ENCODE measurements at regions not wholly inside any gene's neighbourhood (a gene's known extent, or its start where the extent isn't known, plus 50 kb on each side); places are given as distances from the start of the nearest gene placed in this dataset.
"Not testable (repeated sequence)": the region's sequence is repeated elsewhere in the genome, so short reads cannot be mapped to it uniquely, and the experiment has no call there.

DNA sequence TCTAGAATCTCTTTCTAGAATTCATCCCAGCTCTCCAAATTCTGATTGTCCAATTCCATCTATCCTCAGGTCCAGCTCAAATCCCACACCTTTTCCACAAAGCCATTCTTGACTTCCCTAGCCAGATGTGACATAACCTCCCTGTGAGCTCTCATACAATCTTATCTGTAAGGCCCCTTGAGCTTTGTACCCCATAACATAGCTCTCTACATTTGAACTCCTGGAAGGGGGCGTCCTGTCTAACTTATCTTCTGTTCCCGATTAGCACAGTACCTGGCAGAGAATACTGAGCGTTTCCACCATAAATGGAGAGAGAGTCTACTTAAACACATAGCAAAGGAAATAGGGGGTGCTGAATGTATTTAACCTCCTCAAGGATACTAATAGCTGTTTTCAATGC is 251.6 kb upstream of the RGMB start:
- no peak for DNase-seq

DNA sequence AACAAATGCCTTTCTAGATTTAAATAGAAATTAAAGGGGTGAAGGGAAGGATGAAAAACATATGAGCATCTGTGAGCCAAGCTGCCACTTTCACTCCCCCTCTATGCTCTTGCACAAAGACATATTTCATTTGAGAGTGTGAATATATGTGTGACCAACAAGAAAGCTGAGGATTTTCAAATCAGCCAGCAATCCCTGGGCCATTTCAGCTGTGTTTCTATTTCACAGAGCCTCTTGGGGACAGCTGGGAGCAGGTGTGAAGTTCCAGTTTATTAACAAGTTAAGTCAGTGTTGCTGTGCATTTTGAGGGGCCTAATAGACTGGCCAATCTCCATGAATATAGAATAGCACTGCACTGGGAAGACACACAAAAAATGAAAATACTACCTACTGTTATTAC is 248.7 kb upstream of the RGMB start:
- DNase-seq = no peak

DNA sequence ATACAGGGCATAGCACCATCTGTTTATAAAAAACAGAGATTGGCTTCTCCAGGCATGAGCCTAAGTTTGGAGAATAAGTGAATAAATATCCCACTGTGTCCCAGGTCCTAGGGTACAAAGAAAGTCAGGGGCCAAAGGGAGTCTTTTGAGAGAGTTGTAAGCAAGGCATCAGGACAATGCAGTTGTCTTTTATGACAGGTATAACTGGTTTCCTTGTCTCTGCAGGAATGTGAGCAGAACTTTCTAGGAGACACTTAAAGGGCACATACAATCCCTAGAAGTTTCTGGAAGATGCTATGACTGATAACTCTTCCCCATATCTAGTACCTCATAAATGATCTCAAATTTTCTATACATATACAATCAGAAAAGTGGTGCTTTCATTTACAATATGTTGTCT is 245.6 kb upstream of the RGMB start:
- no peak for DNase-seq

DNA sequence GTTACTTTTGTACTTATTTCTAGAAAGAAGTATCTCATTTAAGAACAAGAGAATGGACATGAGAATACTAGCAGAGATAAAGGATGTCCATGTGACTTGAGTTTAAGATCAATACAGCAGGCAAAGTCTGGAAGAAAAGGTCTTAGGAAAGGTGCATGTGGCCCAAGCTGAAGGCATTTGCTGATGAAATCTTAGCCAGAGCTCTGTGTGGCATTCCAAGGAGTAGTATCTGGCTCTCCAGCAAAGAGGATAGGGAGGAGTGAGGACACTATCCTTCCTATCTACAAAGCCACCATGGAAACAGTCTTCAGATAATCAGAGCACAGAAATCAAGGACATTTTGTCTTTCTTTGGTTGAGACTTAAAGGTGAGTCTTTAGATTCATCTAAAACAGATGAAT is 244.1 kb upstream of the RGMB start:
- DNase-seq = no peak

DNA sequence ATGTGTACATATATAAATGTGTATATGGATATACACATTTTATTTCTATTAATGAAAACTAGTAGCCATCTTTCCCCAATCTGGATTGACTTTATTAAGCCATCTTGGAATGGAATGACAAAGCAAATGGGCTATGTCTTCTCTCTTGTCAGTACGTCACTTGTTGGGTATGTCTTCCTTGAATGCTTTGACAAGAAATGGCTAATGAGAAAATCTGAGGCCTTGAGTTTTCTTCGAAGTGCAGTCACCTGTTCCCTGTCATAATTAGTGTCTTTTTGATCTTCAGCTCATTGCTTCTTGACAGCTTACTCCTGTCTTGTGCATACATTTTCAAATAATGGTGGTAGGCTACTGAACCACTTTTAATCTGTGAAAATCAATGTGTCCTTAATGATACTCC is 243.2 kb upstream of the RGMB start:
- no peak for DNase-seq

DNA sequence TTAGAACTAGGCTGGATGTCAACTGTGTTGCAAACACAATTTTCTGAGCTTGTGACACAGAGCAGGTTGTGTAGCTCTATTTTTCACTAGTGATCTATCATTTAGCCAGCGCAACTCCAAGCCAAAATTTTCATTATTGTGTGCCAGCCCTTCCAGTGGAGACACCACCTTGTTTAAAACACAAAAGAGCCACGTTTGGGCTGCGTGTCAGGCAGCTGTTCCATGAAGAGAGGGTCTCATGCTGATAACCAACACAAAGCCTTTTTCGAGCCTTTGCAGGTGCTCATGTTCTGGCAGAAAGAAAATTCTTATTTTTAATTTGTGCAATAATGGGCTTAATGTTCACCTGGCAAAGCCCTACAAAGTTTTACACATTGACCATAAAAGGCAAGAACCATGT is 237.6 kb upstream of the RGMB start:
- no peak for DNase-seq

DNA sequence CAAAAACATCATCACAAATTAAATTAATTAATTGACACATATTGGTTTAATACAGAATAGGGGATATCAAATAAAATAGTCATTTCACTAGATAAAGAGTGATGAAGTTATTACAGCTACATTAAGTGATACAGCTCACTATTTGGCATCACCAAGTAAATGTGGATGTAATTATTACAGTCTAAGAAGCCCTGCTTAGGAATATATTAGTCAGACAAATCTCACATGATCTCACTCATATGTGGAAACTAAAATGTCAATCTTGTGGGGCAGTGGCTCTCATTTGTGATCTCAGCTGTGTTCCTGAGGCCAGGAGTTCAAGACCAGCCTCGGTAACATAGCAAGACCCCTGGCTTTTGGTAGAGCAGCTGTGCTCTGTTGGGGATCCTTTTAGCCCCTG is 233.4 kb upstream of the RGMB start:
- DNase-seq = no peak

DNA sequence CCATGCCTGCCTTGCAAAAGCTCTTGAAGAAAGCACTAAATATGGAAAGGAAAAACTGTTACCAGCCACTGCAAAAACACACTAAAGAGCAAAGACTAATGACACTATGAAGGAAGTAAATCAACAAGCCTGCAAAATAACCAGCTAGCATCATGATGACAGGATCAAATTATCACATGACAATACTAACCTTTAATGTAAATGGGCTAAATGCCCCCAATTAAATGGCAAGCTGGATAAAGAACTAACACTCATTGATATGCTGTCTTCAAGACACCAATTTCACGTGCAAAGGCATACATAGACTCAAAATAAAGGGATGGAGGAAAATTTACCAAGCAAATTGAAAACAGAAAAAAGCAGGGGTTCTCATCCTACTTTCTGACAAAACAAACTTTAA is 231.8 kb upstream of the RGMB start:
- DNase-seq = no peak

DNA sequence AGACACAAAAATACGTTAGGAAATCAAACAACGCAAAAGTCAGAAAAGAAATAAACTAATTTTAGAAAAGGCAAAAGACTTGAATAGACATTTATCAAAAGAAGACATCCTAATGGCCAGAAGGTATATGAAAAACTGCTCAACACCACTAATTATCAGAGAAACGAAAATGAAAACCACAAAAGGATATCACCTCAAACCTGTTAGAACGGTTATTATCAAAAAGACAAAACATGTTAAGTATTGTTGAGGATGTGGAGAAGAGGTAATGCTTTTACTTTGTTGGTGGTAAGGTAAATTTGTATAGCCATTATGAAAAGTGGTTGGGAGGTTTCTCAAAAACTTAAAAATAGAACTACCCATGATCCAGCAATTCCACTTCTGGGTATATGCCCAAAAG is 230.0 kb upstream of the RGMB start:
- DNase-seq = no peak

DNA sequence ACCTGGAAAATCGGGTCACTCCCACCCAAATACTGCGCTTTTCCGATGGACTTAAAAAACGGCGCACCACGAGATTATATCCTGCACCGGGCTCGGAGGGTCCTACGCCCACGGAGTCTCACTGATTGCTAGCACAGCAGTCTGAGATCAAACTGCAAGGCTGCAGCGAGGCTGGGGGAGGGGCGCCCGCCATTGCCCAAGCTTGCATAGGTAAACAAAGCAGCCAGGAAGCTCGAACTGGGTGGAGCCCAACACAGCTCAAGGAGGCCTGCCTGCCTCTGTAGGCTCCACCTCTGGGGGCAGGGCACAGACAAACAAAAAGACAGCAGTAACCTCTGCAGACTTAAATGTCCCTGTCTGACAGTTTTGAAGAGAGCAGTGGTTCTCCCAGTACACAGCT is 226.5 kb upstream of the RGMB start:
- not testable (repeated sequence) for DNase-seq

DNA sequence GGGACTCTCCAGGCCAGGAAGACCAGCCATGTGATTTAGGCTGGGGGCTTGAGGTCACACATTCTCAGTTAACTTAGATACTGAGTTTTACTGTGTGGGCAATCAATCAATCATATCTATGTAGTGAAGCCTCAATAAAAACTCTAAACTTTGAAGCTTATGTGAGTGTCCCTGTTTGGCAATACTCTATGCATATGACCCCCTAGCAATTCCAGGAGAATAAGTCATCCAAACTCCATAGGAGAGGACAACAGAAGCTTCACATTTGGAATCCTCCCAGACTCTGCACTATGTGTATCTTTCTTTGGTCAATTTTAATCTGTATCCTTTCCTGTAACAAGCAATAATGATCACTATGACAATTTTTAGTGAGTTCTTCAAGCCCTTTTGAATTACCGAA is 216.8 kb upstream of the RGMB start:
- DNase-seq = no peak

DNA sequence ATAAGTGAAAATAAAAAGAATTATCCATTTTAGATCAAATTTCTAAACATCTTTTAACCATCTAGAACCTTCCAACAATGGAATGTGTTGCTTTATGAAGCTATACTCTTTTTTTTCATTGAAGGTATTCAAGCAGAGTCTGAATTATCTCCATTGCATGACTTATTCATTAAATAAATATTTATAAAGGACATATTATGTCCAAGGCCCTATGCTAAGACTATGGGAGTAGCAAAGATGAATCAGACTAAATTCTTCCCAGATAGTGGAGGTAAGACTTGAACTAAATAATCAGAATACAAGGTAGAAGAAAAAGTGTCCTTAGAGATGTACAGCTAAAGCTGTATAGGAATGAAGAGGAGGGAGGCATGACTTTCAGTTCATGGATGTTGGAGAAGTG is 215.5 kb upstream of the RGMB start:
- DNase-seq = no peak

DNA sequence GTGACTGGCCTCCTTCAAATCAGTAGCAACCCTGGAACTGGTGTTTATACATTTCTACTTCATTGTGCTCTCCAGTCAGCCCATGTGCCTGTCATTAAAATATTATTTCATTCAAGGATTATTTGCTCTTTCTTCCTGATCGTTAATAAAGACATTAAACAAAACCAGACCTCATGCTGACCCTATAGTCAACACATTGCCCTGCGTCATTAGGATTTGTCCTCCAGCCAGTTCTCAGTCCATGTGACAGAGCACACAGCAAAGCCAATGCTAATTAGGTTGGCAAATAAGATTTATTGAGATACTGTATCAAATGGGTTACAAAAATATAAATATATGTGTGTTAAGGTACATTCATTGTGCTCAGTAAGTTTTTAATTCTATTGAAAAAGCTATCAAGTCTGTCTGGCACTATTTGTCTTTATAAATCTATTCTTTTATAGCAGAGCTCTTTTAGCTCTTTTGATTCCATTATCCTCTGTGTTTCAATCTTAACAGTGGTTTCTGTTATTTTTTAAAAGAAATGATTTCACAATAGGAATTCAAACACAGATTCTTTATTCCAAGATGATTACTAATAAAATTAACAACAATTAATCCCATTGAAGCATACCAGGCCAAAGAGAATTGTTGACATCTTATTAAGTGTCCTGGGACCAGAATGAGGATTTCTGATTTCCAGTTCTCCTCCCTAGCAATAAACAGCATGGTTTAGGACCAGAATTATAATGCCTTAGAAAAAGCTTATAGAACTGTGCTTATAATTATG is 209.4 kb upstream of the RGMB start:
- no peak for DNase-seq

DNA sequence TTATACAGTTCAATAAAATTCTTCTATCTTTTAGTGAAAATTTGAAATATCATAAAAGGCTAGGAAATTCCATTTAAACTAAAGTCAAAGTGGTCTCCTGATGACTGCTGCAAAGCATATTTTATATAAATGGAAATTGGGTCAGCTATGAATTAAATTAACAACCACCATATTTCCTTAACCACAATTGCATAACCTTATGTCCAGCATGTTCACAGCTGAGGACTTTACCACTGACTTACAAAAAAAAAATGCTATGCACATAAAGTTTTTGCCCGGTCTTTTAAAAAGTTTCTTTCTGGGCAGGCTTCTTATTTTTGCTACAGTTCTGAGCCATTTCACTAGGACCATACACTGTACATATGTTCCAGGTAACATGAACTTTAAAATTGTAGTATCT is 208.6 kb upstream of the RGMB start:
- no peak for DNase-seq

DNA sequence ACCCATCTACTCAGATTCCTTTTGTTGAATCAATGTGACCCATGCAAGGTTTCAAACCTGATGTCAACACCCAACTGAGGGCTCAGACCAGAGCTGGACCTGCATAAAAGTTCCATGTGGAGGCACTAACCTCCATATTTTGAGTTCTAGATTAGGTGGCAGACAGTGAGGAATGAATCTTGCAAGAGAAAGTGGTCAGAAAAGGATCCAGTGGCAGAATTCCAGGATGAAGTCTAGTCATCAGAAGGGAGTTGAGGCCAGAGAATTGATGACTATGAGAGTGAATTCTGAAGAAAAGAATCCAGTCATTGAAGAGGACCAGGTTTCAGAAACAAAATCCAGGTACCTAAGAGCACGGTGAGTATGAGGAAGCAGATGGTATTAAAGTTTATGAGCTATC is 205.1 kb upstream of the RGMB start:
- no peak for DNase-seq

DNA sequence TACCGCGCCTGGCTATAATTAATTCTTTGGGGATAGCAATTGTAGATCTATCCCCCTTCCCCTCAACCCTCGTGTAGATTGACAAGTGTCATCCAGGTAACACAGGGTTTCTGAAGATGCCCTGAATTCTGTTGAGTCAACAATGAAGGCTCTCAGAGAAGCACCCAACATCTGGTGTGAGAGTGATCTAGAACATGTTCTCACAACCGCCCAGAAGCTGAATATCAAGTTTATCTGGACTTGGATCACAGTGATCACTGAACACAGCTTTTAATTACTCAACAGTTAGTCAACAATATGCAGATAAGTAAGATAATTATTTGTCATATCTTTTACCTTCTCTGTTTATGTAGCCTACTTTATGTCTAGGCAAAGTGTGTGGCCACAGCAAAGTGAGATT is 204.2 kb upstream of the RGMB start:
- no peak for DNase-seq

DNA sequence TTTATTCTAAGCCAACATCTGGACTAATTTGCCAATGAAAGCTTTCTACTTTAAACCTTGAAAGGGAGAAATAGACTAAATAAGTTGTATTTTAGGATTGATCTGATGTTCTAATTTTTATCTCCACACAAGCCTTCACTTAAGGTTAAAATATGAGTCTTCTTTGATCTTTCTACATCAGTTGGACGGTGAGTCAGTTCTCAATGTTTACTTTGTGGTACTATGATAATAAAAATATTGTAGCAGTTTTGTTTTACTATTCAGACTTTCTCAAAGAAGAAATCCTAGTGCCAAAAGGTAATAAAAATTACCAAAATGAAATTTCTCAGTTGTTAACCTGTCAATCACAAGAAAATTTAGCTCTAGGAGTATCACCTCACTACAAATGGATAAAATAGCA is 203.5 kb upstream of the RGMB start:
- no peak for DNase-seq

DNA sequence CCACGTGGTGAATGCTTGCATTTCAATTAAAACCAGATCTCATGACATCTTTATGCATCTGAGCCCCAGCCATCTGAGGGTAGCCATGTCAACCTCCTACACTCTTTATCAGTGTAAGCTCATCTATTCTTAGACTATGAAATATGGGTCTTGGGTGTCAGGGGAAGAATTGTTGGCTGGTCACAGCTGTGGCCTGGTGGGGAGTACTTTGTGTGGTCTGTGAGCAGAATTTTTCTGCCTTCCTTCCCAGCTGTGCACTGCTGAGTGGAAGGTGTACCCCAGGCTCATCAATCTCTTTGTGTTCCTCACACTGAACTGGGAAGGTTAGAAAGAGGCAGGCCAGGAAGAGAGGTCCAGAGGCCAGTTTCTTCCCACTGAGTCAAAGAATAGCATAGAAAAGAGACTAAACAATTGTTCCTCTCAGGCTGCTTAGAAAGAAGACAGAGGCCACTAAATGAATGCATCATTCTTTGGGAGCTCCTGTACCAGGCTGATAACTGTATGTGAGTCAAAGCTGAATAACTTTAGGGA is 202.7 kb upstream of the RGMB start:
- DNase-seq = no peak

DNA sequence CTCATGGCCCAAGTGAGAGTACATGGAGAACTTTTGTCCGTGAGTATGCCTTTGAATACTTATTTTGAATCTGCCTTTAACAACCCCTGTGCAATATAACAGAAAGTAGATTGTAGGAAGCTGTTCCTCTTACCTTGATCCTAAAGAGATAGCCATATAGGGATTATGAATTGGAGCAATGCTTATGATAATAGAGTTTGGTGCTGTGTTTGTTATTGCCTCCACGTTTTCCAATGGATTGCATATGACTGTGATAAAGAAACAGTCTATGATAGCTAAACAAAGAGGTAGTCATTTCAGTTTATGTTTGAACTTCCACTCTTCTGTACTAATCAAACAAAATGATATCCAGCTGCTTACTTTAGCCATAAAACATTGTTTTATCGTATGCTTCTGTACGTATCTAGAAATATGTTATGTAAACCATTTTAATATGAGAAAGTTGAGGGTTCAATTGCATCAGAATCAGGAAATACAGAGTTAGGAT is 199.6 kb upstream of the RGMB start:
- no peak for DNase-seq

DNA sequence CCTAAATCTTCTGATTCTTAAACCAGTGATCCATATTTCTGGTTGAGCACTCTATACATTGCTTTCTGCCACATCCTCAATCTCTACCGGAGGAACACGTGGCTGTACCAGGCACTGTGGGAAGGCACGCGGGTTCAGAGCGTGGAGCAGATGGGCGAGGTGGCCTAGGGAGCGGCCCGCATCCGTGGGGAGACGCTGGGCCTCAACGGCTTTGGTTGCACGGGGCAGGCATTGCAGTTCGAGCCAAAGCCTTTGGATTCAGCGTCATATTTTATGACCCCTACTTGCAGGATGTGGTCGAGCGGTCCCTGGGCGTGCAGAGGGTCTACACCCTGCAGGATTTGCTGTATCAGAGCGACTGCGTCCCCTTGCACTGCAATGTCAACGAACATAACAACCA is 197.2 kb upstream of the RGMB start:
- no peak for DNase-seq

DNA sequence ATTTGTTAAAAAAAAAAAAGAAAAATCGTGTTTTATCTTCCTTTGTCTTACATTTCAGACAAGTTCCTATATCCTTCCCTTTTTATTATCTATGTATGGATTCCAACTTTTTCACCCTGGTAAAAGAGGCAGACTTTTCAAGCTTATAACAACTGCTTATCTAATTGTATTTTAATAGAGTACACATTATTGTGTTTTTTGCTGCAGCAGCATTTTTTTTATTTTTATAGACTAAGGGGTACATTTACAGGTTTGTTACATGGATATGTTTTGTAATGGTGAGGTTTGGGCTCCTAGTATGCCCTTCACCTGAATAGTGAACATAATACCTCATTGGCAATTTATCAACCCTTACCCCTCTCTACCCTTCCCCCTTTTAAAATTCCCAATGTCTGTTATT is 195.0 kb upstream of the RGMB start:
- no peak for DNase-seq

DNA sequence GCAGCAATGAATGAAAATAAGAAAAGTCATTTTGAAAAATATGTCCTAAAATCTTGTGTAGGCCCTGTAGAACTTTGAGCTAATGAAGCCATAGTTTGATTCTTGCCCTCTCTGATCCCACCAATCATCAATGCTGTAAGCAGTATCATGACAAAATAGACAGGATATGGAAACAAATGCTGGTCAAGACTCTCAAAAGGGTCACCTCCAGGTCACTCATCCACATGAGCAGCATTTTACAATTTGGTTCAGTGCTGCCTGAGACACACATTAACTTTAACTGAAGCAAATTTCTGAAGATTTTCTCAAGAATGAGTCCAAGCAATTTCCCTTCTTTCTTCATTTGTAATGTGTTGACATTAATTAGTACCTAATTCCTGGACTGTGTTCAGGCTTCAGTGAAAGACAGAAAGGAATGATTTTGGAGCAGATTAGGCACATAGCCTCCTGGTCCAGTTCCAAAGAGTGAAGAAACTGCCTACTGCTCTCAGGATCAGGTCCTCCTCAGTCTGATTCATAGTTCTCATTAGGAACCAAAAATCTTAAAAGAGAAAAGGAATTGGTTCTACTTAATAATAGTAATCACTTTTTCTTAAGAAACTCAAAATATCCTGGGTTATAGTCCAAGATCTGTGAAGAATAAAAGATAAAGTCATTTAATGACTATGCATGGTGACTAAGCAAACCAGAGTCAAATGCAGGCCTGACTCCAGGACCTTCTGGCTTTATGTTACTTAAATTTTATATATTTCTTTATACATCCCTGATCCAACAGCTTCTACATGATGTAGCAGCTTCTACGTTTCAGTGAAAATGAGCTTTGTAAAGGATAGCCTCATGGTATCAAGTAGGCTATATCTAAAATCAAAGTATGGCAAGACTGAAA is 192.1 kb upstream of the RGMB start:
- DNase-seq = no peak

DNA sequence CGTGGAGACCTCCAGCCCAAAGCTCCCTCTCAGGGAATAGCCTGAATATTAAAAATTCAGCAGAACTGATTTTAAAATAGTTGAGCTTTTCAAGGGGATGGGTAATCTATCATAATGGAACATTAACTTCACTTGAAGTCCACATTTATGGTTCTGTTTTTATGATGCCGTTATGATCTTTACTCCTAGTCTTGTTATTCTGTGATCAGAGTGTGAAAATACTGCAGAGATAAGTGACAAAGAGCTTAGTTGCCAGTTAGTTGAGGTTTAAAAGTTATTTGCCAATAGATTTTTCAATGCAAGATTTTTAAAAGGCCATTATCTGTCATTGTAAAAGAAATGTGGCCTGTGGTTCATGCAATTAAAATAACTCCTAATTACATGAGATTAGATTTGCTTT is 189.9 kb upstream of the RGMB start:
- DNase-seq = no peak

DNA sequence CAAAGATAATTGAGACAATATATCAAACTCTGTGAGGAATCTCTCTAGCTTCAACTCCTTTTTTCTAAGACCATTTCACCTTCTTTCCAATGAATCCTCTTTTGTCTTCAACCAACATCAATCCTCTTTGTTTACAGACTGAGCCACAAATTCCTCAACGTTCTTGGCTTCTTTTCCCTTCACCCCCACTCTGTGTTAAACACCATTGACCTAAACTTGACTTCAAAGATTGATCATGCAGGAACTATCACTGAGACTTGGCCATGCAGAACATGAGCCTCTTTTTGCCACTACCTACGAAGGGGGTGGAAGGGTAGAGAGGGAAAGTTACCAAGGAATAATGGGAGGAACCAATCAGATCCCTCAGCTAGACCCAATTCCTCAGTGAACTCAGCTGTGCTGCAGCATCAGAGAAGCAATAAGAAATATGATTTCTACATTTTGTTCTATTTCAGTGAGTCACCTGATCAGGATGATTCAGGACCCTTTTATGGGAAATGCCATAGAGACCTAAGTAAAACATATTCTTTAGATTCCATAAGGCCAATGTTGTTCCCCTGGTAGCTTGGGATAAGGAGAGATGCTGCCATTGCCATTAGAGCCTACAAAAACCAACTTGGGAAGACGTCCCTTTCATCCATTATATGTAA is 187.7 kb upstream of the RGMB start:
- DNase-seq = no peak
